ENCODE measurements at regions not wholly inside any gene's neighbourhood (a gene's known extent, or its start where the extent isn't known, plus 50 kb on each side); places are given as distances from the start of the nearest gene placed in this dataset.

GRCh38 chr12:59407799-59408198 lies 188.0 kb upstream of the SLC16A7 start:
- peak; percentile 23 for TF ChIP-seq CTCF (conservative IDR thresholded peaks at IDR 0.05)
- Histone ChIP-seq H3K9ac (ENCODE audit: extremely low read depth, low read length, poor library complexity, severe bottlenecking) (no peak overlapping the region), H3K36me3 (ENCODE audit: control insufficient read depth, insufficient read depth, low read length) (no peaks in the 10 kb centered on the region), H3K27ac (ENCODE audit: low read depth, low read length) (no peak overlapping the region), H3K9me3 (ENCODE audit: control insufficient read depth, low read length) (no peaks in the 10 kb centered on the region), H3K27me3 (ENCODE audit: control insufficient read depth, insufficient read depth, low read length, poor library complexity, severe bottlenecking) (no peaks in the 10 kb centered on the region), H3K4me1 (ENCODE audit: control insufficient read depth, insufficient read depth, low read length) (no peaks in the 10 kb centered on the region), H3K4me3 (ENCODE audit: low read length) (no peak overlapping the region)
- no peaks in the 10 kb centered on the region for H3K27me3 Mint-ChIP-seq (ENCODE audit: insufficient read depth)
- peak; percentile 63 for DNase-seq
- H3K36me3 Mint-ChIP-seq (ENCODE audit: low read depth) = no peaks in the 10 kb centered on the region
- WGBS, 2 experiments (ENCODE audit: insufficient coverage in 1 of 2, insufficient read length in 1 of 2) = 81 to 83% methylated on average over 2 of the region's 2 CpGs
- H3K4me1 Mint-ChIP-seq = peaks cover 3% of the 10 kb centered on the region
- no peak overlapping the region for H3K4me3 Mint-ChIP-seq
- H3K27ac Mint-ChIP-seq = no peak overlapping the region
- H3K9me3 Mint-ChIP-seq = no peaks in the 10 kb centered on the region

GRCh38 chr12:59405992-59406391 lies 189.8 kb upstream of the SLC16A7 start:
- TF ChIP-seq CTCF (conservative IDR thresholded peaks at IDR 0.05) = no peak
- no peaks in the 10 kb centered on the region for H3K36me3 ChIP-seq (ENCODE audit: control insufficient read depth, insufficient read depth, low read length)
- Mint-ChIP-seq H3K4me1 (peaks cover 3% of the 10 kb centered on the region), H3K36me3 (ENCODE audit: low read depth) (no peaks in the 10 kb centered on the region), H3K27ac (no peak overlapping the region), H3K27me3 (ENCODE audit: insufficient read depth) (no peaks in the 10 kb centered on the region), H3K9me3 (no peaks in the 10 kb centered on the region), H3K4me3 (no peak overlapping the region)
- H3K27ac ChIP-seq (ENCODE audit: low read depth, low read length) = no peak overlapping the region
- no peaks in the 10 kb centered on the region for H3K27me3 ChIP-seq (ENCODE audit: control insufficient read depth, insufficient read depth, low read length, poor library complexity, severe bottlenecking)
- H3K9me3 ChIP-seq (ENCODE audit: control insufficient read depth, low read length) = no peaks in the 10 kb centered on the region
- no peaks in the 10 kb centered on the region for H3K4me1 ChIP-seq (ENCODE audit: control insufficient read depth, insufficient read depth, low read length)
- DNase-seq = no peak
- H3K9ac ChIP-seq (ENCODE audit: extremely low read depth, low read length, poor library complexity, severe bottlenecking) = no peak overlapping the region
- H3K4me3 ChIP-seq (ENCODE audit: low read length) = no peak overlapping the region

GRCh38 chr12:59404109-59404650 lies 191.6 kb upstream of the SLC16A7 start:
- peaks cover 3% of the 10 kb centered on the region for H3K4me1 Mint-ChIP-seq
- peaks cover 5% of the 10 kb centered on the region for H3K9me3 Mint-ChIP-seq
- Histone ChIP-seq H3K9ac (ENCODE audit: extremely low read depth, low read length, poor library complexity, severe bottlenecking) (no peak overlapping the region), H3K27ac (ENCODE audit: low read depth, low read length) (no peak overlapping the region), H3K4me3 (ENCODE audit: low read length) (no peak overlapping the region), H3K9me3 (ENCODE audit: control insufficient read depth, low read length) (peaks cover 9% of the 10 kb centered on the region), H3K36me3 (ENCODE audit: control insufficient read depth, insufficient read depth, low read length) (no peaks in the 10 kb centered on the region), H3K27me3 (ENCODE audit: control insufficient read depth, insufficient read depth, low read length, poor library complexity, severe bottlenecking) (no peaks in the 10 kb centered on the region), H3K4me1 (ENCODE audit: control insufficient read depth, insufficient read depth, low read length) (no peaks in the 10 kb centered on the region)
- H3K27me3 Mint-ChIP-seq (ENCODE audit: insufficient read depth) = no peaks in the 10 kb centered on the region
- H3K27ac Mint-ChIP-seq = no peak overlapping the region
- H3K4me3 Mint-ChIP-seq = no peak overlapping the region
- peaks cover 2% of the 10 kb centered on the region for H3K36me3 Mint-ChIP-seq (ENCODE audit: low read depth)
- TF ChIP-seq CTCF (conservative IDR thresholded peaks at IDR 0.05) = no peak
- no peak for DNase-seq

Data from endodermal cell (in vitro differentiated cells).